Tibial nerve (tissue), 4 donors: ENCODE measurements at regions not wholly inside any gene's neighbourhood (a gene's known extent, or its start where the extent isn't known, plus 50 kb on each side); places are given as distances from the start of the nearest gene placed in this dataset.

Source experiments
- DNase-seq, 2 donors: peaks; one replicate each; pipeline ENCODE4 v3.0.0-alpha.2; 2019; ENCODE audit warnings: low spot score in 2 of 2
- H3K27ac ChIP-seq, 4 donors: fragments of 200-600 bp; sonication (generic) in 3 of 4; one replicate each; pipeline ENCODE4 v1.5.1; 2017 to 2019; ENCODE audit warnings: mild to moderate bottlenecking in 1 of 4
- H3K27me3 ChIP-seq, 2 donors: fragments of 200-600 bp; sonication (generic) in 1 of 2; one replicate each; pipeline versions ENCODE4 v1.5.1 to v1.6.0; 2017 to 2019
- H3K36me3 ChIP-seq, 3 donors: fragments of 200-600 bp; sonication (generic); one replicate each; pipeline ENCODE4 v1.5.1; 2018 to 2019
- H3K4me1 ChIP-seq, 4 donors: fragments of 200-600 bp; sonication (generic) in 3 of 4; one replicate each; pipeline ENCODE4 v1.5.1; 2017 to 2019
- H3K4me3 ChIP-seq, 4 donors: fragments of 200-600 bp; sonication (generic) in 3 of 4; one replicate each; pipeline ENCODE4 v1.5.1; 2017 to 2019; ENCODE audit warnings: mild to moderate bottlenecking in 1 of 4, moderate library complexity in 1 of 4
- H3K9me3 ChIP-seq, 4 donors: fragments of 200-600 bp; sonication (generic) in 3 of 4; one replicate each; pipeline ENCODE4 v1.5.1; 2017 to 2019
- CTCF ChIP-seq, 5 experiments: fragments of 200-600 bp in 3 of 5; fragments of 450-650 bp in 2 of 5; sonication (generic) in 3 of 5; IDR thresholded peaks; one replicate each; pipeline ENCODE4 v1.5.1; 2016 to 2019; ENCODE audit warnings: antibody characterized with exemption in 5 of 5, mild to moderate bottlenecking in 3 of 5, moderate library complexity in 2 of 5
- EP300 ChIP-seq, 2 donors: sonication (generic); formaldehyde crosslinking; IDR thresholded peaks; one replicate each; pipeline ENCODE4 v1.6.1; 2017; ENCODE audit warnings: antibody characterized with exemption in 2 of 2, mild to moderate bottlenecking in 1 of 2
- POLR2A ChIP-seq, 2 donors: fragments of 450-650 bp; IDR thresholded peaks; one replicate each; pipeline ENCODE4 v1.6.1; 2017; ENCODE audit warnings: antibody characterized with exemption in 2 of 2, mild to moderate bottlenecking in 2 of 2, moderate library complexity in 2 of 2
- WGBS, 2 donors: methylation state at CpG; one replicate each; pipeline ENCODE4 v1.1.5; 2018; 5-methylcytosine and 5-hydroxymethylcytosine counted together

- Histone ChIP-seq H3K27me3 (no peaks in the 10 kb centered on the region), H3K4me1 (peaks cover 0 to 20% (median 5%) of the 10 kb centered on the region in 4 donors), H3K4me3 (no peak overlapping the region), H3K36me3 (no peaks in the 10 kb centered on the region), H3K9me3 (no peaks in the 10 kb centered on the region), H3K27ac (no peak overlapping the region)
- TF ChIP-seq POLR2A (IDR thresholded peaks at IDR 0.05) (no peak), CTCF (IDR thresholded peaks at IDR 0.05) (no peak), EP300 (IDR thresholded peaks at IDR 0.05) (no peak)
- DNase-seq = no peak
Observed at GRCh38 chr3:64827019-64827418, 139.2 kb upstream of the ADAMTS9 start.

DNA sequence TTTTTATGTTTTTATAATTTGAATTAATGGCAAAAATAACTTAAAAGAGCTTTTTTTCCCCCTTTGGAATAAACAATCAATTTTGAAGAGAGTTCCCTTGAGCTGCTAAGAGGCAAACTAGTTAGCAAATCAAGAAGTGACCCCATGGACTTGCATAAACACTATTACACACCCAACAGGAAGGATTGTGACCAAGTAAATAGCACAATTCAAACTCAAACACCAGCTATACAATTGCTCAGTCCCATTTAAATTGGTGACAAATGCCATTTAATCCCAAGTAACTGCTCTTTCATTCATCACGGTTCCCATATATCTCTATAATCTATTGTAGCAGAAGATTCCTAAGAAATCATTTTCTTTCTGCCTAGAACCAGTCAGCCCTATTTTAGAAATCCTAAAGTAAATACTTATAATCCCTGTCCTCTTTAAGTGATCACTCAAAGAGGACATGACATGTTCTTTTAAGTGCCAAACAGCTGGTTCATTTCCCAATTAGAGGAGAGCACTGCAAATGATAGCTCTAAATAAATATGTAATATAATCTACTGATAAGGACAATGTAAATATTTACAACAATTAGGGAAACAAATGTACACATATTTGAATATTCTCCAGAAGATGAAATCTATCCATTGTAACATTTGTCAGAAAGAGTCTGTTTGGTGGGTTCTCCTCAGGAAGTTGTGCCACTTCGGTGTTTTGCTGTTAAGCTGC is 137.8 kb upstream of the ADAMTS9 start:
- Histone ChIP-seq H3K9me3 (no peaks in the 10 kb centered on the region), H3K4me1 (peaks cover 0 to 18% (median 8%) of the 10 kb centered on the region in 4 donors), H3K27ac (no peak overlapping the region), H3K4me3 (no peak overlapping the region), H3K36me3 (no peaks in the 10 kb centered on the region), H3K27me3 (no peaks in the 10 kb centered on the region)
- no peak for TF ChIP-seq CTCF (IDR thresholded peaks at IDR 0.05)
- no peak for TF ChIP-seq EP300 (IDR thresholded peaks at IDR 0.05)
- TF ChIP-seq POLR2A (IDR thresholded peaks at IDR 0.05) = no peak
- DNase-seq = no peak
- WGBS, 2 donors = 85 to 92% methylated on average over 2 of the region's 2 CpGs

- 67 to 79% methylated on average over 4 of the region's 4 CpGs for WGBS, 2 donors
- Histone ChIP-seq H3K27me3 (no peaks in the 10 kb centered on the region), H3K4me1 (peaks cover 0 to 12% (median 6%) of the 10 kb centered on the region in 4 donors), H3K27ac (no peak overlapping the region), H3K4me3 (no peak overlapping the region), H3K36me3 (no peaks in the 10 kb centered on the region), H3K9me3 (no peaks in the 10 kb centered on the region)
- no peak for DNase-seq
- TF ChIP-seq CTCF (IDR thresholded peaks at IDR 0.05) (no peak), EP300 (IDR thresholded peaks at IDR 0.05) (no peak), POLR2A (IDR thresholded peaks at IDR 0.05) (no peak)
Observed at GRCh38 chr3:64824394-64824909, 136.7 kb upstream of the ADAMTS9 start.

DNA sequence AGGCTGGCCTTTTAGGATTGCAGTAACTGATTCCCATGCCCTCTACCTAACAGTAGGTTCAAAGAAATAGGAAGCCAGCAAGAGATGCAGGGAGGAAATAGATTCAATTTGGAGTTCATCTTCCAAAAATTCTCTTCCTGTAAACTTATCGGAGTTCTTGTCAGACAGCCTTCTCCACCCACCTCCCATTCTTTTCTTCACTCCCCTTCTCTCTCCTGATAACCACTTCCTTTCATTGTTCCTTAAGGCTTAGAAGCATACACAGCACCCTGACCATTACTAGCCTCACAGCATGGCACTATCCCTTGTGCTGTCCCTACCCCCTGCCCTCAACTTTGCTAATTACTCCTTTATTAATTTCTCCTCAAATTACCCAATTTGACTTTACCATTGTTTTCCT is 130.4 kb upstream of the ADAMTS9 start:
- 84 to 88% methylated on average over 1 of the region's 1 CpG for WGBS, 2 donors
- Histone ChIP-seq H3K4me3 (no peak overlapping the region), H3K4me1 (peaks cover 0 to 37% (median 14%) of the 10 kb centered on the region in 4 donors), H3K27me3 (no peaks in the 10 kb centered on the region), H3K27ac (no peak overlapping the region), H3K9me3 (no peaks in the 10 kb centered on the region), H3K36me3 (no peaks in the 10 kb centered on the region)
- DNase-seq = no peak
- TF ChIP-seq CTCF (IDR thresholded peaks at IDR 0.05) = no peak
- TF ChIP-seq EP300 (IDR thresholded peaks at IDR 0.05) = no peak
- no peak for TF ChIP-seq POLR2A (IDR thresholded peaks at IDR 0.05)

DNA sequence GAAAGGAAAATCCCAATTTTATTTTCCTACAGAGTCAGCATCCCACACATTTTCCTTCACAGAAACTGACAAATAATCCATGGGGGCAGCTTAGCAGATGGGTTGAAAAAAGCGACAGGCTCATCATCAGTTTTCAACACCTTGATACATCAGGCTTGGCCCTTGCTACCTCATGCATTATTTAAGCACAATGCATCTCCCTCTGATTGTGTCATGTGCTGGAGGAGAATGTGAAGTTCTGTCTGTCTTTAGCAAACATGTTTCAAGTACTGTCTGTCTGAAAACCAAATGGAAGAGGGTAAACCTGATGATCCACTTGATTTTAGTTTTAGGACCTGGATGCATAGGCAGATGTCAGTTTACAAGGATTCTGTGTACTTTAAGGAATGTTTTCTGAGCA is 128.6 kb upstream of the ADAMTS9 start:
- DNase-seq = no peak
- no peaks in the 10 kb centered on the region for H3K9me3 ChIP-seq
- peaks cover 0 to under 1% (median 0%) of the 10 kb centered on the region in 3 donors for H3K36me3 ChIP-seq
- no peaks in the 10 kb centered on the region for H3K27me3 ChIP-seq
- H3K4me1 ChIP-seq = peaks cover 0 to 27% (median 11%) of the 10 kb centered on the region in 4 donors
- WGBS, 2 donors = 81 to 94% methylated on average over 1 of the region's 1 CpG
- H3K4me3 ChIP-seq = no peak overlapping the region
- peak overlapping the region in 2 of 4 donors; percentile 22 to 25 for H3K27ac ChIP-seq
- TF ChIP-seq POLR2A (IDR thresholded peaks at IDR 0.05) (no peak), EP300 (IDR thresholded peaks at IDR 0.05) (no peak), CTCF (IDR thresholded peaks at IDR 0.05) (no peak)
